A549 (cell line): ENCODE measurements at regions not wholly inside any gene's neighbourhood (a gene's known extent, or its start where the extent isn't known, plus 50 kb on each side); places are given as distances from the start of the nearest gene placed in this dataset.

Experiments
- ATAC-seq, 2 experiments: fragments of 200-7000 bp in 1 of 2; fragments of >200 bp in 1 of 2; cut with Nextera tagmentation in 1 of 2; cut with Tn5 transposase in 1 of 2; 3 replicates each; pipeline versions ENCODE4 v1.8.0 to v1.9.1; 2018 to 2020; ENCODE audit warnings: mild to moderate bottlenecking in 1 of 2, moderate library complexity in 1 of 2
- CTCF ChIA-PET: fragments of 300-600 bp; sonication (Branson Sonifier 250); formaldehyde crosslinking; extraction: SDS; loops from one replicate; lab custom pipeline; 2021; ENCODE audit warnings: antibody characterized with exemption, inconsistent platforms; lab: Yijun Ruan, JAX
- POLR2A ChIA-PET: fragments of 350-600 bp; formaldehyde crosslinking; extraction: SDS; loops from one replicate; lab custom pipeline; 2021; ENCODE audit warnings: antibody characterized with exemption, inconsistent platforms; lab: Yijun Ruan, JAX
- DNase-seq, 2 experiments: peaks; one replicate each; pipeline versions ENCODE4 v3.0.0 to v3.0.0-alpha.2; 2011 to 2016; ENCODE audit warnings: low read depth in 1 of 2, low spot score in 1 of 2
- FAIRE-seq: peaks from 2 replicates; lab custom pipeline; 2011; peaks lifted over from hg19 to GRCh38; lab: Jason Lieb, UNC
- H3K27ac ChIP-seq, 2 experiments: fragments of >200 bp; sonication (Bioruptor Twin); formaldehyde crosslinking; 3 replicates each; pipeline ENCODE4 v1.5.1; 2016 to 2017
- H3K4me1 ChIP-seq: fragments of >200 bp; sonication (Bioruptor Twin); formaldehyde crosslinking; 3 replicates; pipeline ENCODE4 v1.6.1; 2016
- H3K4me2 ChIP-seq: fragments of >200 bp; sonication (Bioruptor Twin); formaldehyde crosslinking; 3 replicates; pipeline ENCODE4 v1.6.1; 2016
- H3K4me3 ChIP-seq: fragments of >200 bp; sonication (Bioruptor Twin); formaldehyde crosslinking; 3 replicates; pipeline ENCODE4 v1.5.1; 2016
- H3K9me3 ChIP-seq: fragments of >200 bp; sonication (Bioruptor Twin); formaldehyde crosslinking; 3 replicates; pipeline ENCODE4 v1.6.1; 2016
- ATOH8 ChIP-seq: fragments of 250-450 bp; sonication (Bioruptor Pico); IDR thresholded peaks from 2 replicates; pipeline ENCODE4 v1.5.0; 2020; ENCODE audit warnings: low read depth, mild to moderate bottlenecking, moderate library complexity
- BHLHE40 ChIP-seq: IDR thresholded peaks from 2 replicates; pipeline ENCODE4 v1.6.1; 2012; ENCODE audit warnings: low read depth, low read length, inconsistent platforms
- CBX2 ChIP-seq: fragments of 200-600 bp; sonication (generic); IDR thresholded peaks from 2 replicates; pipeline ENCODE4 v1.6.1; 2016; ENCODE audit warnings: low read depth, mild to moderate bottlenecking, borderline replicate concordance
- CEBPB ChIP-seq, 2 experiments: fragments of >200 bp in 1 of 2; sonication (Bioruptor Twin) in 1 of 2; formaldehyde crosslinking in 1 of 2; IDR thresholded peaks; 2 replicates each; pipeline ENCODE4 v1.6.1; 2012 to 2016
- CTCF ChIP-seq: fragments of >200 bp; sonication (Bioruptor Twin); formaldehyde crosslinking; IDR thresholded peaks from 3 replicates; pipeline ENCODE4 v1.5.1; 2016
- ELK1 ChIP-seq: fragments of 150-350 bp; IDR thresholded peaks from 2 replicates; pipeline ENCODE4 v1.6.1; 2014; ENCODE audit warnings: low read depth, mild to moderate bottlenecking, low read length
- EP300 ChIP-seq, 2 experiments: fragments of >200 bp; sonication (Bioruptor Twin); formaldehyde crosslinking; IDR thresholded peaks; 2 replicates in 1 of 2; 3 replicates in 1 of 2; pipeline ENCODE4 v1.6.1; 2016 to 2017
- FOSL2 ChIP-seq, 2 experiments: fragments of 450-650 bp in 1 of 2; fragments of >200 bp in 1 of 2; sonication (Bioruptor Twin) in 1 of 2; formaldehyde crosslinking; IDR thresholded peaks; 2 replicates each; pipeline versions ENCODE4 v1.5.0 to v1.6.1; 2016 to 2020; ENCODE audit warnings: mild to moderate bottlenecking in 1 of 2, moderate library complexity in 1 of 2
- HMGXB4 ChIP-seq: fragments of 250-450 bp; sonication (Bioruptor Pico); IDR thresholded peaks from 2 replicates; pipeline ENCODE4 v1.5.0; 2021; ENCODE audit warnings: mild to moderate bottlenecking, moderate library complexity, borderline replicate concordance
- JUNB ChIP-seq: fragments of >200 bp; sonication (Bioruptor Twin); formaldehyde crosslinking; IDR thresholded peaks from 2 replicates; pipeline ENCODE4 v1.6.1; 2016
- NFE2L2 ChIP-seq: fragments of 150-350 bp; conservative IDR thresholded peaks from 2 replicates; pipeline ENCODE4 v1.6.1; 2014; ENCODE audit warnings: low read length
- POLR2AphosphoS2 ChIP-seq: conservative IDR thresholded peaks from 2 replicates; pipeline ENCODE4 v1.6.1; 2012; ENCODE audit warnings: low read length, improper control_type of control experiment, inconsistent platforms
- RAD21 ChIP-seq, 2 experiments: fragments of >200 bp in 1 of 2; sonication (Bioruptor Twin) in 1 of 2; formaldehyde crosslinking in 1 of 2; IDR thresholded peaks in 1 of 2; conservative IDR thresholded peaks in 1 of 2; 2 replicates in 1 of 2; 3 replicates in 1 of 2; pipeline ENCODE4 v1.6.1; 2012 to 2018; ENCODE audit warnings: inconsistent platforms in 1 of 2
- RNF2 ChIP-seq: fragments of 200-600 bp; sonication (generic); IDR thresholded peaks from 2 replicates; pipeline ENCODE4 v1.6.1; 2016; ENCODE audit warnings: low read depth, mild to moderate bottlenecking, antibody characterized with exemption, moderate library complexity, borderline replicate concordance
- SMC3 ChIP-seq: fragments of >200 bp; sonication (Bioruptor Twin); formaldehyde crosslinking; IDR thresholded peaks from 3 replicates; pipeline ENCODE4 v1.6.1; 2018; ENCODE audit warnings: inconsistent platforms
- TP53 ChIP-seq: fragments of 250-450 bp; sonication (Bioruptor Pico); IDR thresholded peaks from 2 replicates; pipeline ENCODE4 v1.5.0; 2021; ENCODE audit warnings: mild to moderate bottlenecking, moderate library complexity
- USF2 ChIP-seq: fragments of 450-650 bp; IDR thresholded peaks from 2 replicates; pipeline ENCODE4 v1.6.1; 2014; ENCODE audit warnings: antibody characterized with exemption
- ZNF302 ChIP-seq: fragments of 250-450 bp; sonication (Bioruptor Pico); IDR thresholded peaks from 2 replicates; pipeline ENCODE4 v1.9.0; 2021; ENCODE audit warnings: inconsistent platforms, mild to moderate bottlenecking, moderate library complexity
- WGBS: methylation state at CpG from one replicate; pipeline ENCODE4 v1.1.6; 2017; ENCODE audit errors: missing lambda C conversion rate; 5-methylcytosine and 5-hydroxymethylcytosine counted together

GRCh38 chr2:138910427-138910826, 130.2 kb upstream of the NXPH2 start:
- CTCF ChIA-PET, result no interaction called here
- TF ChIP-seq BHLHE40 (no peak), HMGXB4 (CRISPR knock-in tag) (no peak), NFE2L2 (no peak), ZNF302 (no peak)
- Histone ChIP-seq H3K9me3 (no peaks in the 10 kb centered on the region), H3K27ac (no peak overlapping the region), H3K4me2 (no peak overlapping the region), H3K4me3 (no peak overlapping the region), H3K4me1 (no peaks in the 10 kb centered on the region)
- no peak for DNase-seq
- WGBS, result 0% methylated on average over 1 of the region's 1 CpG
- POLR2A ChIA-PET, result no interaction called here
- ATAC-seq, result no peak
- FAIRE-seq, result no peak

- no peak overlapping the region for H3K27ac ChIP-seq
- ChIA-PET POLR2A (no interaction called here), CTCF (no interaction called here)
- no peaks in the 10 kb centered on the region for H3K9me3 ChIP-seq
- ATAC-seq (no peak), DNase-seq (no peak), FAIRE-seq (no peak)
- 8% methylated on average over 2 of the region's 2 CpGs for WGBS
- no peak overlapping the region for H3K4me2 ChIP-seq
- TF ChIP-seq RAD21 (conservative IDR thresholded peaks at IDR 0.05 in 1 of 2, IDR thresholded peaks at IDR 0.05 in 1 of 2) (no peak), CEBPB (IDR thresholded peaks at IDR 0.05) (no peak), CBX2 (no peak), ZNF302 (no peak), USF2 (no peak), FOSL2 (IDR thresholded peaks at IDR 0.05) (no peak), FOSL2 (CRISPR knock-in tag; IDR thresholded peaks at IDR 0.05) (no peak), ATOH8 (CRISPR knock-in tag) (no peak), JUNB (no peak), POLR2AphosphoS2 (no peak), CTCF (no peak), TP53 (CRISPR knock-in tag) (no peak), ELK1 (no peak), SMC3 (no peak), EP300 (IDR thresholded peaks at IDR 0.05) (no peak), RNF2 (no peak)
- no peak overlapping the region for H3K4me3 ChIP-seq
- H3K4me1 ChIP-seq, result no peaks in the 10 kb centered on the region
Measured at GRCh38 chr2:138906549-138906948, 126.4 kb upstream of the NXPH2 start.
